AG10803 (cell line): ENCODE measurements at regions not wholly inside any gene's neighbourhood (a gene's known extent, or its start where the extent isn't known, plus 50 kb on each side); places are given as distances from the start of the nearest gene placed in this dataset.
"Not testable (repeated sequence)": the region's sequence is repeated elsewhere in the genome, so short reads cannot be mapped to it uniquely, and the experiment has no call there.

Experiments used
- DNase-seq: peaks from one replicate; pipeline ENCODE4 v3.0.0; 2010; ENCODE audit warnings: low read depth
- H3K4me3 ChIP-seq: 2 replicates; pipeline ENCODE4 v1.5.1; 2011; ENCODE audit warnings: mild to moderate bottlenecking, low read length, control low read depth
- TF ChIP-seq, protein P1 (sequence below): conservative IDR thresholded peaks from 2 replicates; pipeline ENCODE4 v1.5.1; 2011; ENCODE audit warnings: mild to moderate bottlenecking, low read length, control low read depth, inconsistent platforms

DNA sequence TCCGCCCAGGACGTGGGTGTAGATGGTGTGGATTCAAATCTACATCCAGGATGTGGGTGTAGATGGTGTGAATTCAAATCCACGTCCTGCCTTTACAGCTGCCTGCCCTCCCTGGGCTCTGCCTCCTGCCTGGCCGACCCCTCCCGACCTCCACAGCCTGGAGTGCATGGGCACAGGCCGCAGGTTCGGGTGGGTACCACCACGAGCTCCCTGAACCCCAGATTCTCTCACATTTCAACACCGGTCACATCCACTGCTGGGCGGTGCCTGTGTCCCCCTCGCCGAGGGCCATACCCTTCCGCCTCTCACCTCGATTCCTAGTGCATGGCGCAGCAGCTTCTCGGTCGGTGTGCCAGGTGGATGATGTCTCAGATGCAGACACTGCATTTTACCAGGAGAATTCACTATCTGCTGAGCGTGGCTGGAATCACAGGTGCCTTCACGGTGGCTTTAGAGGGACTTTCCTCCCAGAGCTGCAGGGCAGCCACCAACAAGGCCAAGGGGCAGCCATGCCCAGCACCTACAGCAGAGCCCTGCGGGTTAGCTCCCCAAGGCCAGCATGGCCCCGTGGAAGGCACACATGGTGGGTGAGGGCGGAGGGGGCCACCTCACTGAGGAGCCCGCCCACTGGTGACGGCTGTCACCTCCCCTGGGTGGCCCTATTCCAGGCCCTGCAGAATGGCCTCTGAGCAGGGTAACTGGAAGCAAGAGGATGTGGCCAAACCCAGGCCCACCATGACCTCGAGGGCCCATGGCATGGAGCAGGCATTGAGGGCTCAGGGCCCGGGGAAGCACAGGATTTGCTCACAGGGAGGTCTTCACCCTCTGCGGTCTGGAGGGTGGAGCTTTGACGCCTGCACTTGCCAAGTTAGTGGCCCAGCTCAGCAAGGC is 638.5 kb downstream of the TBC1D22A start:
- H3K4me3 ChIP-seq, result no peak overlapping the region
- TF ChIP-seq, protein P1, sequence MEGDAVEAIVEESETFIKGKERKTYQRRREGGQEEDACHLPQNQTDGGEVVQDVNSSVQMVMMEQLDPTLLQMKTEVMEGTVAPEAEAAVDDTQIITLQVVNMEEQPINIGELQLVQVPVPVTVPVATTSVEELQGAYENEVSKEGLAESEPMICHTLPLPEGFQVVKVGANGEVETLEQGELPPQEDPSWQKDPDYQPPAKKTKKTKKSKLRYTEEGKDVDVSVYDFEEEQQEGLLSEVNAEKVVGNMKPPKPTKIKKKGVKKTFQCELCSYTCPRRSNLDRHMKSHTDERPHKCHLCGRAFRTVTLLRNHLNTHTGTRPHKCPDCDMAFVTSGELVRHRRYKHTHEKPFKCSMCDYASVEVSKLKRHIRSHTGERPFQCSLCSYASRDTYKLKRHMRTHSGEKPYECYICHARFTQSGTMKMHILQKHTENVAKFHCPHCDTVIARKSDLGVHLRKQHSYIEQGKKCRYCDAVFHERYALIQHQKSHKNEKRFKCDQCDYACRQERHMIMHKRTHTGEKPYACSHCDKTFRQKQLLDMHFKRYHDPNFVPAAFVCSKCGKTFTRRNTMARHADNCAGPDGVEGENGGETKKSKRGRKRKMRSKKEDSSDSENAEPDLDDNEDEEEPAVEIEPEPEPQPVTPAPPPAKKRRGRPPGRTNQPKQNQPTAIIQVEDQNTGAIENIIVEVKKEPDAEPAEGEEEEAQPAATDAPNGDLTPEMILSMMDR, result no peak
- no peak for DNase-seq

DNA sequence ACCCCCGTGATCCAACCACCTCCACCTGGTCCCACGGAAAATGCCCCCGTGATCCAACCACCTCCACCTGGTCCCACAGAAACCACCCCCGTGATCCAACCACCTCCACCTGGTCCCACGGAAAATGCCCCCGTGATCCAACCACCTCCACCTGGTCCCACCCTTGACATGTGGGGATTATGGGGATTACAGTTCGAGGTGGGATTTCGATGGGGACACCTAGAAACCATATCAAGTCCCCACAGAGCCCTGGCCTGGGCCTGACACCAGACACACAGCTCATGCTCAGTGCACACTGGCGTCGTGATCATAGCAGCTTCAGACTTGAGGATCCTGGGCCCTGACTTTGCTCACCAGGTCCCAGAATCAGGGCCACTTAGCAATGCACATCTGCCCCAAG is 637.7 kb downstream of the TBC1D22A start:
- DNase-seq, H3K4me3 ChIP-seq: not testable (repeated sequence)

DNA sequence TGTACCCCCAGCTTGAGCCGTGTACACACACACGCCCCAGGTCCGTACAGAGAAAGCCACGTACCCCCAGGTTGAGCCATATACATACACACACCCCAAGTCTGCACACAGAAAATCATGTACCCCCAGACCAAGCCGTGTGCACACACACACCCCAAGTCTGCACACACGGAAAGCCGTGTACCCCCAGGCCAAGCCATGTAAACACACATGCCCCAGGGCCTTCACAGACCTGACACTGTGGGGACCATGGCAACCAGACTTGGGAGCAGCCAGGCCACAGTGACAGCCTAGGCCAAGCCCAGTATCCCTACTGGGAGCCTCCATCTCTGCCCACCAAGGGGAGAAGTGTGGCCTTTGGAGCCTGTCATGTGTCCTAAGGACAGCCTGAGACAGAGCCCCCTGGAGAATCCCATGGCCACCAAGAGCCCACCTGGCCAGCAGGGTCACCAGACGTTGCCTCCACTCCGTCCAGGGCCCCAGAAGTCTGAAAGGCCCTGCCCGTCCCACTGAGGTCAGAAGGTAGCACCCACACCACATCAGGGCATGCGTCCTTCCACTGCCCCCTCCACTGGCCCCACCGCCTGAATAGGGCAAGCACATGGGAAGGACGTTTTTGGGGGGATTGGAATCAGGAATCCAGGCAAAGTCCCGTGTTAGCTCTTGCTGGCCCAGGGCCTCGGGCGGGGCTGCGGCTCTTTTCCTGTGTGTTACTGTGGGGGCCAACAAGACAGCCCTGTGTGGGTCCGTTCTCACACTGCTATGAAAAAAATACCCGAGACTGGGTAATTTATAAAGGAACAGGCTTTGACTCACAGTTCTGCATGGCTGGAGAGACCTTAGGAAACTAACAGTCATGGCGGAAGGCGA is 636.7 kb downstream of the TBC1D22A start:
- H3K4me3 ChIP-seq, result no peak overlapping the region
- TF ChIP-seq, protein P1, result no peak
- no peak for DNase-seq

DNA sequence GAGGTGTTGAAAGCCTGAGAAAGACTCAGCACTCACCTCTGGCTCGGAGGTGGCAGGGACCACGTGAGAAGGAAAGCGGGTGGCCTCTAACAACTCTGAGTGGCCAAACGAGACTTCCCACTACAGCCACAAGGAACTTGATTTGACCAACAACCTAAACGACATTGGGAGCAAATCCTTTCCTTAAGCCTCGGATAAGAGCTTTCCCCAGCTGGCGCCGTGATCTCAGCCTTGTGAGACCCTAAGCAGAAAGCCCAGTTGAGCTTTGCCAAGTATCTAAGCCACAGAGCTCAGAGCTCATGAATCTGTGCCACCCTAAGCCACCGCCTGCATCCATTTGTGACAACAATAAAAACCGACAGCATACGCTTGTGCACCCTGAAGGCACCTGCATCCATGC is 636.0 kb downstream of the TBC1D22A start:
- TF ChIP-seq, protein P1, result no peak
- no peak for DNase-seq
- H3K4me3 ChIP-seq, result no peak overlapping the region

DNA sequence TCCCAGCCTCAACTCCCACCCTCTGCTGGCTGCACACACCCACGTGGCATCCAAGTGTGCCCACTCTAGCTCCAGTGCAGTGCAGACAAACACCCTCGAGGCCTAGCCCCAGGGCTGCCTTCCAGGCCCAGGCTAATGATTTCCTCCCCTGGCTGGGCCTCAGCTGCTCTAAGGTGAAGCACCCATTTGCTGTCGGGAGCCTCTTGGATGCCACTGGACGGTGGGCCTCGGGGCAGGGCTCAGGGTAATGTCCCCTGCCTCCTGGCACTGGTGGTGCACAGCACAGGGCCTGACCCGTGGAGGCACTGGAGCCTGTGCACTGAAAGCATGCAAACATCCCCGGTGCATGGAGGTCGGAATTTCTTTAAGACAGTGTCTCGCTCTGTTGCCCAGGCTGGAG is 635.2 kb downstream of the TBC1D22A start:
- no peak for DNase-seq
- H3K4me3 ChIP-seq, result no peak overlapping the region
- TF ChIP-seq, protein P1, result no peak

DNA sequence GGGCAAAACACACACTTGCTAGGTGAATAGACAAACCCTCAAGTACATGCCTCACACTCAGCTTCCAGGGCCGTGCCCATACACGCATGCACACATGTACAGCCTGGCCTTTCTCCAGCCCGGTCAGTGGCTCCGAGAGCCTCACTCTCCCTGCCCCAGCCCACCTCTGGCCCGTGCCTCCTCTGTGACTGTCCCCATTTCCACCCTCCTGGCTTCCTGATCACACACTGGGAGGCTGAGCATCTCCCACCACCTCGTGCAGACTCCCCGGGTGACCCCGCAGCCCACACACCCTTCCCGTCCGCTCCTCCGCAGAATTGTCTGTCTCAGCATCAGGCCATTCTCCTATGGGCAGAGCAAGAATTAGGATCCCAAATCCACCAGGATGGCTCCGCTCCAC is 634.1 kb downstream of the TBC1D22A start:
- TF ChIP-seq, protein P1, result no peak
- DNase-seq, result no peak
- no peak overlapping the region for H3K4me3 ChIP-seq

DNA sequence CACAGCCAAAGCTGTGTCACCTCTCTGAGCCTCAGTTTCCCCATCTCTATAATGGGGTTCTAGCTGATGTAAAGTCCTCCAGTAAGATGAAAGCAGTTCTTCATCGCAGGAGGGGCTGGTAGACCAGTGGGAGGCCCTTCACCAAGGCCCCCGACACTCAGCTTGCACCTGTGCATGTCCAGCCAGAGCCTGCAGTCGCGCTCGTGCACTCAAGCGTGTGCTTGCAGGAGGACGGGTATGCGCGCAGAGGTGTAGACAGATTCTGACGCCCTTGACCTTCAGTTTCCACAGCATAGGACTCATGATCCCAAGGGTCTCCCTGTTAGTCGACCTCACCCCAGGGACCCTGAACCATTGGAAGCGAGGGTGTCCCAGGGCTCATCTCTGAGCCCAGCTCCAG is 633.7 kb downstream of the TBC1D22A start:
- H3K4me3 ChIP-seq, result no peak overlapping the region
- no peak for DNase-seq
- TF ChIP-seq, protein P1, result no peak
